Hematopoietic multipotent progenitor cell treated with erythropoietin and hydrocortisone succinate and interleukin-3 and kit ligand, for 6 days (in vitro differentiated cells): ENCODE measurements at regions not wholly inside any gene's neighbourhood (a gene's known extent, or its start where the extent isn't known, plus 50 kb on each side); places are given as distances from the start of the nearest gene placed in this dataset.

Experiments
- DNase-seq: peaks from one replicate; pipeline ENCODE4 v3.0.0-alpha.2; 2015

DNA sequence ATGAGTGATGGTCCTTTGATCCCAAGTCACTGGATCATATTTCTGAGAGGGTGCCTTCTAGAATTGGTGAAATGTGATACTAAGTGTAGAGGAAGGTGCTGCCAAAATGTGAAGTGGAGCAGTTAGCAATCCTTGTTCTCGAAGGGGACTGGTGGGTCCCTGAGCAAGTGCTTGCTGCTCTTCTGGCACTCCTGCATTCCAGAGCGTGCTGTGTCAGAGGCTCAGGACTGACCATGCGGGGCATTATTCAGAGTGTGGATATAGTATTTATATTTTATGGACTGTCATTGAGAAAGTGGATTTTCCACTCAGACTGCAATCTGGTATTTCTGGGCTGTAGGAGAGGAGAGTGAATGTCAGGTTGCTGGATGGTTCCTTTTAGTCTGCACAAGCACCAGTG lies 152.6 kb upstream of the KL start:
- no peak for DNase-seq

- no peak for DNase-seq
Observed at GRCh38 chr13:32866921-32867320, 149.3 kb upstream of the KL start.

DNA sequence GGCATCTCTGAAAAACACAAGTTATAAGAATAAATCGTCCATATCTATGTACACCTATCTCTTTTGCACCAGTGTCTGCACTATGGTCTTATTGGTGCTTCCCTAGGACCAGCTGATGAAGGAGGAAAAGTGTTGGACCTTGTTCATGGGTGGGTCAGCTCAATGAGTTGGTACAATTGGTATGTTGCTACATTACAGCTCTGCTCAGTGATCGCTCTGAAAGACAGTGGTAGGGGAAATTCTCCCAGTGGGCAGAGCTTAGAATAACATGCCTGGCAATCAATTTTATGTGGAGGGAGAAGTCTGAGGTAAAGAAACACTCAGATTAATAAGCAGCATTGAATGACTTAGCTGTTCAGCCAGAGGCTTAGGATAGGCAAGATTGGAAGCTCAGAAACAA lies 138.7 kb upstream of the KL start:
- DNase-seq: no peak

DNA sequence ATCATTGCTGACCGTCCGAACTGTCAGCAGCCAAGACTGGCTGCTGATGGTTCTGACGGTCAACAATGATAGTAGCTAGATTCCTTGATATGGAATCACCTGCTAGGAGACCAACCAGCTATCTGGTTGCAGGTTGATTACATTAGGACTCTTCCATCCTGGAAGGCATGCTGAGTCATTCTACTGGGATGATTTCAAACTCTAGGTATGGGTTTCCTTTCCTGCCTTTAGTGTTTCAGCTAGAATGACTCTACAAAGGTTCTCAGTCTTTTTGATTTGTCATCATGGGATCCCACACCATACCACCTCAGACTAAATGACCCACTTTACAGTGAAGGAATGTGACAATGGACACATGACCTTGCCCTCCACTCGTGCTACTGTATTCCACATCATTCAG lies 138.1 kb upstream of the KL start:
- DNase-seq: no peak

- no peak for DNase-seq
Observed at GRCh38 chr13:32880636-32881035, 135.6 kb upstream of the KL start.

GRCh38 chr13:32881074-32881776 lies 135.0 kb upstream of the KL start:
- no peak for DNase-seq

DNA sequence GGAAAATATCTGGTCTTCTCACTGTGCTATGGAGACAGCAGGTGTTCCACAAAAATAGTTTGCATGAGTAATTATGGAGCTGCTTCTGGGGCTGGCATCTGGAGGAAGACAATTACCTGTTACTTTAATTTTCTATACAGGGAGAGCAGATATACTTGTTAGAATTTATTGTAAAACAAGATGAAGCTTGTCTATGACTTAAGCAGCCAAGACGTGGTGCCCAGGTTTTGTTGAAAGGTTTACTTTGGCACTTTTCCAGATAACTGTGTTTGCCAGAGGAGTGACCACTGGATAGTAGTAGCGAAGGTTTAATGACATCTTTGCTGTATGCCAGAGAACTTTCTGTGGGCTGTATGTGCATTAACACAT lies 134.5 kb upstream of the KL start:
- DNase-seq: no peak

DNA sequence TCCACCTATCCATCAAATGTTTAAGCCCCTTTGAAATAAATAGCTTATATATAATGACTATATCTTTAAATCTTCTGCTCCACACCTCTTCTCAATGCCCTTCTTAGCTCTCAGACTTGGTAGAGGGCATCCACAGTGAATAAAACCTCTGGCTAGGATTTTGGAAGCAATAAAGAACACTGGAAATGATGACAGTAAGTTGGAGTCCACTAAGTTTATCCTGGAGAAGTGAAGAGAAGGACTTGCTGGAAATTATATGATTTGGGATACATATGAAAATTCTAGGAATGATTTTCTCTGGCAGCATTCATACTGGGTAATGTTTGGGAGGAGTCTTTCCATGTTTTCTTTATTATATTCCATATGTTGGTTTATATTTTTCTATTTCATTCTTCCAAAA lies 133.5 kb upstream of the KL start:
- DNase-seq: no peak

- no peak for DNase-seq
Observed at GRCh38 chr13:32883474-32883873, 132.7 kb upstream of the KL start.

DNA sequence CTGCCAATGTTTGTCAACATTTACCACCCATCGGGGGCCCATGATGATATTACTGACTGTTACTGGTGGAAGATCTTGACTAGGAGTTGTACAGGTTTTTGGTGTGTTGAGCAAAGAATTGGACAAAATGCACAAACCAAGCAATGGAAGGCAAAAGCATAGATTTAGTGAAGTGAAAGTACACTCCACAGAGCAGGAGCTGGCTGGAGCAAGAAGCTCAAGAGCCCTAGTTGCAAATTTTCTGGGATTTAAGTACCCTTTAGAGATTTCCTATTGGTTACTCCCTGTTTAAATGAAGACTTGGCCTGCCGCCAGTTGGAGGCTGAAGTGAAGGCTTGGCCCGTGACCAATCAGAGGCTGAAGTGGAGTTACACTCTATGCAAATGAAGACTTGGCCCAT lies 128.6 kb upstream of the KL start:
- no peak for DNase-seq

GRCh38 chr13:32889986-32890565 lies 126.1 kb upstream of the KL start:
- DNase-seq: peak; percentile 48

GRCh38 chr13:32893176-32893575 lies 123.0 kb upstream of the KL start:
- DNase-seq: no peak

DNA sequence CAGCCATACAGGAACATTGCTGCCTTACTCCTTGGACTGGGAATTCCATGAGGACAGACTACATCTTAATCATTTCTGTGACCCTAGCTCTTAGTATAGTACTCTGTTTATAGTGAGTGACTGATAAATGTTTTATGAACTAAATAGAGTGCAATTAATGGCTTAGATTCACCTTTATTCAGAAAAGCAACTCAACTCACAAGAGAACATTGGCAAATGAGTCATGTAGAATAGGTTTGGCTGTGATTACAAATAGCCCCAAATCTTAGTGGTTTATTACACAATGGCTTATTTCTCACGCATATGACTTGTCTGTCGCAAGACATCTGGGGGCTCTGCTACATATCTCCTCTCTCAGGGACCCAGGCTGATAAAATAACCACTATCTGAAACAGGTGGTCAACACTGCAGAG lies 121.6 kb upstream of the KL start:
- DNase-seq: peak; percentile 76

DNA sequence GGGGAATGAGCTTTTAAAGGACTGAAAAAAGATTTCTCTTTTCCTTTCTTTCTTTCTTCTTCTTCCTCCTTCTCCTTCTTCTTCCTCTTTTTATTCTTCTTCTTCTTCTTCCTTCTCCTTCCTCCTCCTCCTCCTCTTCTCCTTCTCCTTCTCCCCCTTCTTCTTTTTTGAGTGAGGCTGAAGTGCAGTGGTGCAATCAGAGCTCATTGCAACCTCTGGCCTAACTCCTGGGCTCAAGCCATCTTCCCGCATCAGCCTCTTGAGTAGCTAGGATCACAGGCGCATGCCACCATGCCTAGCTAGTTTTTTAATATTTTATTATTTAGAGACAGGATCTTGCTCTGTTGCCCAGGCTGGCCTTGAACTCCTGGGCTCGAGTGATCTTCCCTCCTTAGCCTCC lies 120.9 kb upstream of the KL start:
- DNase-seq: no peak

GRCh38 chr13:32897296-32897695 lies 118.9 kb upstream of the KL start:
- no peak for DNase-seq

DNA sequence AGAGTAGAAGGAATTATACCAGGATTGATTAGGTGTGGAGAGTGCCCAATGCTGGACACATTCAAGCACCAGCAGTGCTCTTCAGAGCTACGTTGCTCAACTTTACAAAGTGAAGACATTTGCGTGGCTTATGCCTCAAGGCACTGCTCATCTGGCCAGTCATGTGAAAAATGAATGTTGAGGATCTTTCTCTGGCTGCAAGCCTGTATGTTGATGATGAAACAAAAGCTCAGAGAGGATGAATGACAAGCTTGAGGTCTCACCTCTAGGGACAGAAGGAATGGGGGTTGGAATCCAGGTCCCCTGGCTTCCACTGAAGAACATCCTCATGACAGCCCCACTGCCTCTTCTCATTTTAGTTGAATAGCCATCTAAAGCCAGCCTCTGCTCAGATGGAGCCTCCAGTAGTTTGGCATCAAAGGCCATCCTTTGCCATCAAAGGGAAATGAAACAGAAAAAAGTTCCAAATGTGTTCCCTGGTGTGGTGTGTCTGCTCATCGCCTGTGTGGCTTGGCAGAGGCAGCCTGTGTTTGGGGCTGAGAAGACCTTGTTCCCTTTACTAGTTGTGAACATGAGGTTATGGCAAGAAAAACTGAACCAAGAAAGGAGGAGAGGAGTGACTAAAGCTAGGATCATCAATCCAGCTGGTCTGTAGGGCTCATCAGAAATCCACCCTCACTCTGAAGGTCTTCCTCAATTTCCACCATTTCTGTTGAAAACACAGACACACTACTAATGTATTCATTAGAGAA lies 114.0 kb upstream of the KL start:
- no peak for DNase-seq

GRCh38 chr13:32902874-32903273 lies 113.3 kb upstream of the KL start:
- no peak for DNase-seq

GRCh38 chr13:32903720-32904119 lies 112.5 kb upstream of the KL start:
- DNase-seq: no peak

- DNase-seq: no peak
Observed at GRCh38 chr13:32904266-32904665, 112.0 kb upstream of the KL start.

DNA sequence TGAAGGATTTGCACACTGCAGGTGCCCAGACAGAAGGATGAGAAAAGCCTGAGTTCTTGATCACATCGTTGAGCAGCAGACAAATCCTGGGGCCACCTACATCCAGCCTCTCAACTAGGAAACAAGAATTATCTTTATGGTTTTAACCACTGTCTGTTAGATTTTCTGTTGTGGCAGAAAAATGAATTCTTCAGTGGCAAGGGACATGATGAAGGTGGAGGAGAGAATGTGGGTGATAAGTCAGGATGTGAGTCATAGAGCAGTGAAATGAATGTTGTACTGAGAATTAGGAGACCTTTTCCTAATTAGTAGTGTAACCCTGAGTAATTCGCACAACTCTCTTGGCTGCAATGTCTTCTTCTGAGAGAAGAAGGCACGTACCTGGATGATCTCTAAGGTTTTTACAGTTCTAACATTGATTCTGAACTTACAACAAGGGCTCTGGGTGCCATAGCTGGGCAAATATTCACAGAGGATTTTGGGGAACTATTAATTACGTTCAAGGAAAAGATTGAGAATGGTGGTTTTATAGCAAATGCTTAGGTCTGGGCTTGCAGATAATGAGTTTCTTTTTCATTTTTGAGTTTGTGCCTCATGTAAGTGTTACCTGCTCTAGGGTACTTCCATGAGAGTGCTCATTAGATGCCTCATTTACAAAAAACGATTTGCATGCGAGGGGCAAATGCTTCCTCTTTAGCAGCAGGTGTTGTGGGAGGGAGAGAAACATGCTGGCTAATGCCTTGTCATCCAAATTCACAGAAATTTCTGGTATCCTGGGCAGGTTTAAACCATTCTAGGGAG lies 111.0 kb upstream of the KL start:
- peak; percentile 13 for DNase-seq

- no peak for DNase-seq
Observed at GRCh38 chr13:32905864-32906180, 110.4 kb upstream of the KL start.

DNA sequence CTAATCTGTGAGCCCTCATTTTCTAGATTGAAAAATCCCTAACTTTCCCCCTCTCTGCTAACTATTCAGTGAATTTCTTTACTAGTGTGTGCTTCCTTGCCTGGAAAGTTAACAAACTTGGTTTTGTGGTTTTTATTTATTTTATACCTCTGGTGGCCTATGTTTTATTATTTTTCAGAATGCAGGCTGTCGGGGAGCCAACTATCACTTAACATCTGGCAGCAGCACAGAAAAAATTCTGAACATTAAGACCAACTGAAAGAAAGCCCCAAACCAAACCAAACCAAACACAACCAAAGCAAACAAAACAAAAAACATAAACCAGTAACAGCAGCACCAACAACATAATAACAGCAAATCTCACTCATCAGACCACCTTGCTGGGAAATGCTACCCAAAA lies 109.0 kb upstream of the KL start:
- no peak for DNase-seq

GRCh38 chr13:32910530-32910929 lies 105.7 kb upstream of the KL start:
- no peak for DNase-seq

DNA sequence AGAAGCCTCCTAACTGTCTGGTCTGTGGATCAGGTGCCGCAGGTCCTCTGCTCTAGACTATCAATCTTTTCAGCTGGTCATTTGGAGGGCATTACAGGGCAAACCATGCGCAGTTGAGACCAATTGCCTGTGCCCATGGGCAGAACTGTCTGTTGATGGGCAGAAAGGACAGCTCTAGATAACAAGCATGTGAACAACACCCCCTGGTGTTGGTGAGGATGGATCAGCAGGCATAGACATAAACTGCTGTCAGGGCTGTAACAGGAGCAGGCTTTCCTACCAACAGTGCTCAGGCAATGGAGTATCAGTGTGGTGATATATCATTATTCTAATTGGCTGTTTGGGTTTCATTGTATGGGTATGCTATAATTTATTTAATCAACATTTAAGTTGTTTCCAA lies 104.7 kb upstream of the KL start:
- DNase-seq: peak; percentile 67
